Skeletal muscle tissue (tissue), 3 donors: ENCODE measurements at regions not wholly inside any gene's neighbourhood (a gene's known extent, or its start where the extent isn't known, plus 50 kb on each side); places are given as distances from the start of the nearest gene placed in this dataset.
"Not testable (repeated sequence)": the region's sequence is repeated elsewhere in the genome, so short reads cannot be mapped to it uniquely, and the experiment has no call there.

ENCODE experiments used
- H3K27ac ChIP-seq: one replicate; pipeline ENCODE4 v1.7.0; 2013; ENCODE audit warnings: mild to moderate bottlenecking, low read depth, low read length, inconsistent platforms
- H3K27me3 ChIP-seq, 3 donors: one replicate each; pipeline ENCODE4 v1.7.0; 2013; ENCODE audit warnings: low read length in 3 of 3; ENCODE audit not compliant: control insufficient read depth in 3 of 3, insufficient read depth in 3 of 3
- H3K36me3 ChIP-seq, 3 donors: one replicate each; pipeline ENCODE4 v1.7.0; 2013; ENCODE audit warnings: low read length in 3 of 3; ENCODE audit not compliant: control insufficient read depth in 3 of 3, insufficient read depth in 3 of 3
- H3K4me1 ChIP-seq, 3 donors: one replicate each; pipeline ENCODE4 v1.7.0; 2013; ENCODE audit warnings: low read length in 3 of 3, mild to moderate bottlenecking in 3 of 3; ENCODE audit not compliant: control insufficient read depth in 3 of 3, insufficient read depth in 3 of 3
- H3K4me3 ChIP-seq, 3 donors: one replicate each; pipeline ENCODE4 v1.7.0; 2013; ENCODE audit warnings: low read length in 3 of 3
- H3K9ac ChIP-seq, 3 donors: one replicate each; pipeline ENCODE4 v1.7.0; 2013; ENCODE audit warnings: low read length in 3 of 3, mild to moderate bottlenecking in 3 of 3, moderate library complexity in 2 of 3, low read depth in 1 of 3
- H3K9me3 ChIP-seq, 3 donors: one replicate each; pipeline ENCODE4 v1.7.0; 2013; ENCODE audit warnings: low read length in 3 of 3; ENCODE audit not compliant: control insufficient read depth in 3 of 3
- donor health status: Osteomylitis.

GRCh38 chrX:139158256-139158655 is 372.3 kb upstream of the F9 start:
- no peak overlapping the region for H3K27ac ChIP-seq
- no peaks in the 10 kb centered on the region for H3K9me3 ChIP-seq
- no peaks in the 10 kb centered on the region for H3K36me3 ChIP-seq
- H3K27me3 ChIP-seq = no peaks in the 10 kb centered on the region
- H3K4me3 ChIP-seq = no peak overlapping the region
- no peaks in the 10 kb centered on the region for H3K4me1 ChIP-seq
- no peak overlapping the region for H3K9ac ChIP-seq

- Histone ChIP-seq H3K9ac (no peak overlapping the region), H3K9me3 (no peaks in the 10 kb centered on the region), H3K4me3 (no peak overlapping the region), H3K27ac (no peak overlapping the region), H3K27me3 (no peaks in the 10 kb centered on the region), H3K4me1 (no peaks in the 10 kb centered on the region), H3K36me3 (no peaks in the 10 kb centered on the region)
These were observed 374.2 kb upstream of the F9 start for GRCh38 chrX:139156356-139156755.

GRCh38 chrX:139146625-139147024 is 383.9 kb upstream of the F9 start:
- not testable (repeated sequence) for H3K36me3 ChIP-seq, H3K27me3 ChIP-seq, H3K27ac ChIP-seq, H3K9ac ChIP-seq, H3K9me3 ChIP-seq, H3K4me1 ChIP-seq, H3K4me3 ChIP-seq

GRCh38 chrX:139141370-139141769 is 389.2 kb upstream of the F9 start:
- H3K4me1 ChIP-seq = peaks cover 0 to 2% (median 2%) of the 10 kb centered on the region in 3 donors
- no peak overlapping the region for H3K27ac ChIP-seq
- no peak overlapping the region for H3K4me3 ChIP-seq
- no peak overlapping the region for H3K9ac ChIP-seq
- no peaks in the 10 kb centered on the region for H3K27me3 ChIP-seq
- H3K36me3 ChIP-seq = no peaks in the 10 kb centered on the region
- no peaks in the 10 kb centered on the region for H3K9me3 ChIP-seq

- no peak overlapping the region for H3K9ac ChIP-seq
- H3K27ac ChIP-seq = no peak overlapping the region
- no peaks in the 10 kb centered on the region for H3K36me3 ChIP-seq
- H3K9me3 ChIP-seq = no peaks in the 10 kb centered on the region
- H3K4me1 ChIP-seq = peaks cover 0 to 2% (median 0%) of the 10 kb centered on the region in 3 donors
- H3K27me3 ChIP-seq = no peaks in the 10 kb centered on the region
- no peak overlapping the region for H3K4me3 ChIP-seq
These were observed 396.2 kb upstream of the F9 start for GRCh38 chrX:139134316-139134715.

GRCh38 chrX:139126493-139126892 is 404.0 kb upstream of the F9 start:
- no peaks in the 10 kb centered on the region for H3K36me3 ChIP-seq
- no peaks in the 10 kb centered on the region for H3K9me3 ChIP-seq
- H3K9ac ChIP-seq = no peak overlapping the region
- H3K27me3 ChIP-seq = no peaks in the 10 kb centered on the region
- H3K27ac ChIP-seq = no peak overlapping the region
- H3K4me1 ChIP-seq = peaks cover 0 to 10% (median 2%) of the 10 kb centered on the region in 3 donors
- H3K4me3 ChIP-seq = no peak overlapping the region

GRCh38 chrX:139125916-139126315 is 404.6 kb upstream of the F9 start:
- Histone ChIP-seq H3K36me3 (no peaks in the 10 kb centered on the region), H3K27me3 (no peaks in the 10 kb centered on the region), H3K4me3 (no peak overlapping the region), H3K9ac (no peak overlapping the region), H3K27ac (no peak overlapping the region), H3K4me1 (peaks cover 0 to 10% (median 2%) of the 10 kb centered on the region in 3 donors), H3K9me3 (no peaks in the 10 kb centered on the region)

GRCh38 chrX:139121616-139122286 is 408.8 kb upstream of the F9 start:
- Histone ChIP-seq H3K4me1 (peaks cover 0 to 10% (median 2%) of the 10 kb centered on the region in 3 donors), H3K9me3 (no peaks in the 10 kb centered on the region), H3K9ac (no peak overlapping the region), H3K27ac (no peak overlapping the region), H3K36me3 (no peaks in the 10 kb centered on the region), H3K27me3 (no peaks in the 10 kb centered on the region), H3K4me3 (no peak overlapping the region)

- Histone ChIP-seq H3K9ac (no peak overlapping the region), H3K27me3 (no peaks in the 10 kb centered on the region), H3K36me3 (no peaks in the 10 kb centered on the region), H3K4me1 (peaks cover 0 to 3% (median 0%) of the 10 kb centered on the region in 3 donors), H3K27ac (no peak overlapping the region), H3K9me3 (no peaks in the 10 kb centered on the region), H3K4me3 (no peak overlapping the region)
These were observed 409.2 kb upstream of the FGF13 start for GRCh38 chrX:139120760-139121159.

- no peaks in the 10 kb centered on the region for H3K9me3 ChIP-seq
- no peak overlapping the region for H3K27ac ChIP-seq
These were observed 402.2 kb upstream of the FGF13 start for GRCh38 chrX:139113708-139114107.

More at GRCh38 chrX:139113708-139114107, 402.2 kb upstream of the FGF13 start:
- no peaks in the 10 kb centered on the region for H3K36me3 ChIP-seq
- H3K4me3 ChIP-seq = no peak overlapping the region
- H3K27me3 ChIP-seq = no peaks in the 10 kb centered on the region
- H3K9ac ChIP-seq = no peak overlapping the region
- H3K4me1 ChIP-seq = peaks cover 0 to 4% (median 0%) of the 10 kb centered on the region in 3 donors
